ENCODE measurements at regions not wholly inside any gene's neighbourhood (a gene's known extent, or its start where the extent isn't known, plus 50 kb on each side); places are given as distances from the start of the nearest gene placed in this dataset.

DNA sequence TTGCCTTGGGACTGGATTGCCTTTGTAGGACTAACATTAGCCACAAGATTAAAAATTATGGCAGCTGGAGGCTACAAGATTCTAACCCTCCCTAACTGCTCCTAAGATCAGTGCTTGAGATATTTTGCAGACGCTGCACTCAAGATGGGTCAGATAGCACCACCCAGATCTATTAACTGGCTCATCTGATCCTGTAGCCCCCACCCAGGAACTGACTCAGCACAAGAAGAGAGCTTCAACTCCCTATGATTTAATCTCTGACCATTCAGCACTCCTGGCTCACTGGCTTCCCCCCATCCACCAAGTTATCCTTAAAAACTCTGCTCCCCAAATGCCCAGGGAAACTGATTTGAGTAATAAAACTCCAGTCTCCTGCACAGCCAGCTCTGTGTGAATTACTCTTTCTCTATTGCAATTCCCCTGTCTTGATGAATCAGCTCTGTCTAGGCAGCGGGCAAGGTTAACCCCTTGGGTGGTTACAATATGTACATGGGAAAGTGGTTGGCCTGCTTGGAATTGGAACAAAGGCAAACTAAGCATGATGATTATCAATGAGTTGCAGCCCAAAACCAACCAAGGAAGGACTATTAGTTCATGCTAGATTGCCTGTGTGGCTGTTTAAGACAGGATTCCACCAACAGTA is 111.3 kb downstream of the OR2B2 start:
- POLR2A ChIA-PET = no interaction called here
- Histone ChIP-seq H3K27me3 (ENCODE audit: control insufficient read depth in 1 of 2, insufficient read depth in 2 of 2, low read length in 2 of 2) (no peaks in the 10 kb centered on the region), H3K27ac (ENCODE audit: extremely low read length, insufficient read depth, low read length) (no peak overlapping the region), H3K9ac (ENCODE audit: insufficient read depth, low read depth, low read length) (no peak overlapping the region), H3K79me2 (ENCODE audit: insufficient read depth, low read length) (no peaks in the 10 kb centered on the region), H3K4me3 (replicated peaks in 1 of 3; ENCODE audit: insufficient read depth in 1 of 3, low read depth in 2 of 3, low read length in 3 of 3) (no peak overlapping the region), H3K9me3 (ENCODE audit: low read length) (no peaks in the 10 kb centered on the region), H3K4me1 (ENCODE audit: insufficient read depth, low read length) (peaks cover 8% of the 10 kb centered on the region), H4K20me1 (ENCODE audit: insufficient read depth, low read length) (no peaks in the 10 kb centered on the region), H2AFZ (ENCODE audit: low read length) (no peak overlapping the region), H3K36me3 (replicated peaks in 1 of 2; ENCODE audit: control insufficient read depth in 1 of 2, insufficient read depth in 2 of 2, low read length in 2 of 2) (no peaks in the 10 kb centered on the region), H3K4me2 (ENCODE audit: low read depth, low read length) (no peak overlapping the region)
- TF ChIP-seq U2AF2 (IDR thresholded peaks at IDR 0.05; ENCODE audit: low read depth, low read length) (no peak), ZNF354B (CRISPR knock-in tag; IDR thresholded peaks at IDR 0.05) (no peak), HOXA5 (CRISPR knock-in tag; IDR thresholded peaks at IDR 0.05) (no peak), ZNF629 (CRISPR knock-in tag; conservative IDR thresholded peaks at IDR 0.05) (no peak), ZNF782 (CRISPR knock-in tag; IDR thresholded peaks at IDR 0.05; ENCODE audit: borderline replicate concordance) (no peak), ZNF225 (CRISPR knock-in tag; IDR thresholded peaks at IDR 0.05) (no peak), SCMH1 (CRISPR knock-in tag; IDR thresholded peaks at IDR 0.05; ENCODE audit: borderline replicate concordance) (no peak), KAT2B (IDR thresholded peaks at IDR 0.05; ENCODE audit: borderline replicate concordance, low read depth, low read length) (no peak), PHB2 (IDR thresholded peaks at IDR 0.05; ENCODE audit: partially characterized antibody) (no peak), TAF15 (IDR thresholded peaks at IDR 0.05; ENCODE audit: low read depth, low read length, poor library complexity, severe bottlenecking) (no peak), RNF2 (conservative IDR thresholded peaks at IDR 0.05; ENCODE audit: low read depth) (no peak), IKZF1 (IDR thresholded peaks at IDR 0.05) (no peak), ZNF556 (CRISPR knock-in tag; IDR thresholded peaks at IDR 0.05; ENCODE audit: borderline replicate concordance) (no peak), PAX8 (CRISPR knock-in tag; IDR thresholded peaks at IDR 0.05; ENCODE audit: borderline replicate concordance) (no peak)
- TF ChIP-seq, protein P1, sequence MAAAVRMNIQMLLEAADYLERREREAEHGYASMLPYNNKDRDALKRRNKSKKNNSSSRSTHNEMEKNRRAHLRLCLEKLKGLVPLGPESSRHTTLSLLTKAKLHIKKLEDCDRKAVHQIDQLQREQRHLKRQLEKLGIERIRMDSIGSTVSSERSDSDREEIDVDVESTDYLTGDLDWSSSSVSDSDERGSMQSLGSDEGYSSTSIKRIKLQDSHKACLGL (CRISPR knock-in tag; IDR thresholded peaks at IDR 0.05) = no peak
- TF ChIP-seq, protein P2, sequence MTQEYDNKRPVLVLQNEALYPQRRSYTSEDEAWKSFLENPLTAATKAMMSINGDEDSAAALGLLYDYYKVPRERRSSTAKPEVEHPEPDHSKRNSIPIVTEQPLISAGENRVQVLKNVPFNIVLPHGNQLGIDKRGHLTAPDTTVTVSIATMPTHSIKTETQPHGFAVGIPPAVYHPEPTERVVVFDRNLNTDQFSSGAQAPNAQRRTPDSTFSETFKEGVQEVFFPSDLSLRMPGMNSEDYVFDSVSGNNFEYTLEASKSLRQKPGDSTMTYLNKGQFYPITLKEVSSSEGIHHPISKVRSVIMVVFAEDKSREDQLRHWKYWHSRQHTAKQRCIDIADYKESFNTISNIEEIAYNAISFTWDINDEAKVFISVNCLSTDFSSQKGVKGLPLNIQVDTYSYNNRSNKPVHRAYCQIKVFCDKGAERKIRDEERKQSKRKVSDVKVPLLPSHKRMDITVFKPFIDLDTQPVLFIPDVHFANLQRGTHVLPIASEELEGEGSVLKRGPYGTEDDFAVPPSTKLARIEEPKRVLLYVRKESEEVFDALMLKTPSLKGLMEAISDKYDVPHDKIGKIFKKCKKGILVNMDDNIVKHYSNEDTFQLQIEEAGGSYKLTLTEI (CRISPR knock-in tag; conservative IDR thresholded peaks at IDR 0.05) = no peak
- TF ChIP-seq, protein P3, sequence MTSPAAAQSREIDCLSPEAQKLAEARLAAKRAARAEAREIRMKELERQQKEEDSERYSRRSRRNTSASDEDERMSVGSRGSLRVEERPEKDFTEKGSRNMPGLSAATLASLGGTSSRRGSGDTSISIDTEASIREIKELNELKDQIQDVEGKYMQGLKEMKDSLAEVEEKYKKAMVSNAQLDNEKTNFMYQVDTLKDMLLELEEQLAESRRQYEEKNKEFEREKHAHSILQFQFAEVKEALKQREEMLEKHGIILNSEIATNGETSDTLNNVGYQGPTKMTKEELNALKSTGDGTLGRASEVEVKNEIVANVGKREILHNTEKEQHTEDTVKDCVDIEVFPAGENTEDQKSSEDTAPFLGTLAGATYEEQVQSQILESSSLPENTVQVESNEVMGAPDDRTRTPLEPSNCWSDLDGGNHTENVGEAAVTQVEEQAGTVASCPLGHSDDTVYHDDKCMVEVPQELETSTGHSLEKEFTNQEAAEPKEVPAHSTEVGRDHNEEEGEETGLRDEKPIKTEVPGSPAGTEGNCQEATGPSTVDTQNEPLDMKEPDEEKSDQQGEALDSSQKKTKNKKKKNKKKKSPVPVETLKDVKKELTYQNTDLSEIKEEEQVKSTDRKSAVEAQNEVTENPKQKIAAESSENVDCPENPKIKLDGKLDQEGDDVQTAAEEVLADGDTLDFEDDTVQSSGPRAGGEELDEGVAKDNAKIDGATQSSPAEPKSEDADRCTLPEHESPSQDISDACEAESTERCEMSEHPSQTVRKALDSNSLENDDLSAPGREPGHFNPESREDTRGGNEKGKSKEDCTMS (CRISPR knock-in tag; conservative IDR thresholded peaks at IDR 0.05) = no peak
- TF ChIP-seq, protein P4, sequence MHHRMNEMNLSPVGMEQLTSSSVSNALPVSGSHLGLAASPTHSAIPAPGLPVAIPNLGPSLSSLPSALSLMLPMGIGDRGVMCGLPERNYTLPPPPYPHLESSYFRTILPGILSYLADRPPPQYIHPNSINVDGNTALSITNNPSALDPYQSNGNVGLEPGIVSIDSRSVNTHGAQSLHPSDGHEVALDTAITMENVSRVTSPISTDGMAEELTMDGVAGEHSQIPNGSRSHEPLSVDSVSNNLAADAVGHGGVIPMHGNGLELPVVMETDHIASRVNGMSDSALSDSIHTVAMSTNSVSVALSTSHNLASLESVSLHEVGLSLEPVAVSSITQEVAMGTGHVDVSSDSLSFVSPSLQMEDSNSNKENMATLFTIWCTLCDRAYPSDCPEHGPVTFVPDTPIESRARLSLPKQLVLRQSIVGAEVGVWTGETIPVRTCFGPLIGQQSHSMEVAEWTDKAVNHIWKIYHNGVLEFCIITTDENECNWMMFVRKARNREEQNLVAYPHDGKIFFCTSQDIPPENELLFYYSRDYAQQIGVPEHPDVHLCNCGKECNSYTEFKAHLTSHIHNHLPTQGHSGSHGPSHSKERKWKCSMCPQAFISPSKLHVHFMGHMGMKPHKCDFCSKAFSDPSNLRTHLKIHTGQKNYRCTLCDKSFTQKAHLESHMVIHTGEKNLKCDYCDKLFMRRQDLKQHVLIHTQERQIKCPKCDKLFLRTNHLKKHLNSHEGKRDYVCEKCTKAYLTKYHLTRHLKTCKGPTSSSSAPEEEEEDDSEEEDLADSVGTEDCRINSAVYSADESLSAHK (CRISPR knock-in tag; IDR thresholded peaks at IDR 0.05; ENCODE audit: borderline replicate concordance) = no peak
- FAIRE-seq (no peak), DNase-seq (ENCODE audit: low spot score) (no peak), ATAC-seq (no peak)
- no TSS peak for BruUV-seq (replicated peaks)
- in situ Hi-C loops (cut with HindIII; ENCODE audit: extremely low pct_ligation_motif_present, low pct_unique_long_range_greater_than_20kb) = no loop called here
- intact Hi-C loops (cut with micrococcal nuclease; ENCODE audit: unreplicated experiment) = no loop called here
- CTCF ChIA-PET (ENCODE audit: low intra/inter-chr PET ratio, low total read pairs) = no interaction called here
- 84% methylated on average over 2 of the region's 2 CpGs for WGBS (ENCODE audit: low lambda C conversion rate)

Measured in HepG2 (cell line).